ENCODE measurements at regions not wholly inside any gene's neighbourhood (a gene's known extent, or its start where the extent isn't known, plus 50 kb on each side); places are given as distances from the start of the nearest gene placed in this dataset.
"Not testable (repeated sequence)": the region's sequence is repeated elsewhere in the genome, so short reads cannot be mapped to it uniquely, and the experiment has no call there.

- TF ChIP-seq, protein P1, sequence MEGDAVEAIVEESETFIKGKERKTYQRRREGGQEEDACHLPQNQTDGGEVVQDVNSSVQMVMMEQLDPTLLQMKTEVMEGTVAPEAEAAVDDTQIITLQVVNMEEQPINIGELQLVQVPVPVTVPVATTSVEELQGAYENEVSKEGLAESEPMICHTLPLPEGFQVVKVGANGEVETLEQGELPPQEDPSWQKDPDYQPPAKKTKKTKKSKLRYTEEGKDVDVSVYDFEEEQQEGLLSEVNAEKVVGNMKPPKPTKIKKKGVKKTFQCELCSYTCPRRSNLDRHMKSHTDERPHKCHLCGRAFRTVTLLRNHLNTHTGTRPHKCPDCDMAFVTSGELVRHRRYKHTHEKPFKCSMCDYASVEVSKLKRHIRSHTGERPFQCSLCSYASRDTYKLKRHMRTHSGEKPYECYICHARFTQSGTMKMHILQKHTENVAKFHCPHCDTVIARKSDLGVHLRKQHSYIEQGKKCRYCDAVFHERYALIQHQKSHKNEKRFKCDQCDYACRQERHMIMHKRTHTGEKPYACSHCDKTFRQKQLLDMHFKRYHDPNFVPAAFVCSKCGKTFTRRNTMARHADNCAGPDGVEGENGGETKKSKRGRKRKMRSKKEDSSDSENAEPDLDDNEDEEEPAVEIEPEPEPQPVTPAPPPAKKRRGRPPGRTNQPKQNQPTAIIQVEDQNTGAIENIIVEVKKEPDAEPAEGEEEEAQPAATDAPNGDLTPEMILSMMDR (conservative IDR thresholded peaks at IDR 0.05) = no peak
- no peak overlapping the region for H3K27ac ChIP-seq
Observed at GRCh38 chr7:106348231-106348630, 63.4 kb upstream of the NAMPT start.

GRCh38 chr7:106347229-106347833 lies 62.5 kb upstream of the NAMPT start:
- no peak overlapping the region for H3K27ac ChIP-seq
- TF ChIP-seq, protein P1 (conservative IDR thresholded peaks at IDR 0.05) = no peak

DNA sequence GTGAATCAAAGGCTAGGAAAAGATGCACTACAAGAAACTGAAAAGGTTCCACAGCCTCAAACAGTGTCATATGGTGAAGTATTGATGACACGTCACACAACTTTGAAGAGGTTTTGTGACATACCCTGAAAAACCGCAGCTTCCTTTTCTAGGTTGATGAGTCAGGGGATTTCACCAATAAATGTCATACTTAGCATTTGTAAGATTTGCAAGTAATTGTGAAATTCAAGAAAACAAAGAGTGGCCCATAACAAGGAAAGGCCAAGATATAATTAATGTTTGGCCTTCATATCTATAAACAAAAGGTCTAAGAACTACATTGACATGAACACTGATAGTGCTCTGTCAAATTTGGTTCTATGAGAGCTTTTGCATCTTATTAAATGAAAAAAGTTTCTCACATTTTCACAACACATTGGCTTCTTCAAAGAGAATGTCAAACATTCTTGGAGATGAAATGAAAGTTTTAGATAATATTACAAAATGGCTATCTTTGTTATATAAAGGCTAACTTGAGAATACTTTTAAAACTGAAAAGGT lies 62.0 kb upstream of the NAMPT start:
- TF ChIP-seq, protein P1 (conservative IDR thresholded peaks at IDR 0.05) = no peak
- no peak overlapping the region for H3K27ac ChIP-seq

DNA sequence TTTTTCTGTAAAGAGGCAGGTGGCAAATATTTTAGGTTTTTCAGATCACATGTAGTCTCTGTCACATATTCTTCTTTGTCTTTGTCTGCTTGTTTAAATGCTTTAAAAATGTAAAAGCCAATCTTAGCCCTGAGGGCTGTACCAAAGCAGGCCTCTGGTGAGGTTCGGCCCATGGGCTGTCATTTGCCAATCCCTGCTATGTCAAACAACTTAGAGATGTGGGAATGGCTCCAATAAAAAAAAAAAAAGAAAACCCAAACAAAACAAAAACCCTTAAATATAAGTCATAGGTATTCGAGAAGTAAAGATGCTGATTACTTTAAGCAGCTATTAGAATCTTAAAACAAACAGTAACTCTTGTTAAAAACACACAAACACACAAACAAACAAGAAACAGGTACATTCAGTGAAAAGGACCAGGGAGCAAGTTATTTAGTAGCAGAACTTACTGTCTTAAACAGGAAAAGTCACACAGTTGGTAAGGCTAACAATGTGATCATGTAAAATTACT lies 61.4 kb upstream of the NAMPT start:
- TF ChIP-seq, protein P1 (conservative IDR thresholded peaks at IDR 0.05) = no peak
- no peak overlapping the region for H3K27ac ChIP-seq

DNA sequence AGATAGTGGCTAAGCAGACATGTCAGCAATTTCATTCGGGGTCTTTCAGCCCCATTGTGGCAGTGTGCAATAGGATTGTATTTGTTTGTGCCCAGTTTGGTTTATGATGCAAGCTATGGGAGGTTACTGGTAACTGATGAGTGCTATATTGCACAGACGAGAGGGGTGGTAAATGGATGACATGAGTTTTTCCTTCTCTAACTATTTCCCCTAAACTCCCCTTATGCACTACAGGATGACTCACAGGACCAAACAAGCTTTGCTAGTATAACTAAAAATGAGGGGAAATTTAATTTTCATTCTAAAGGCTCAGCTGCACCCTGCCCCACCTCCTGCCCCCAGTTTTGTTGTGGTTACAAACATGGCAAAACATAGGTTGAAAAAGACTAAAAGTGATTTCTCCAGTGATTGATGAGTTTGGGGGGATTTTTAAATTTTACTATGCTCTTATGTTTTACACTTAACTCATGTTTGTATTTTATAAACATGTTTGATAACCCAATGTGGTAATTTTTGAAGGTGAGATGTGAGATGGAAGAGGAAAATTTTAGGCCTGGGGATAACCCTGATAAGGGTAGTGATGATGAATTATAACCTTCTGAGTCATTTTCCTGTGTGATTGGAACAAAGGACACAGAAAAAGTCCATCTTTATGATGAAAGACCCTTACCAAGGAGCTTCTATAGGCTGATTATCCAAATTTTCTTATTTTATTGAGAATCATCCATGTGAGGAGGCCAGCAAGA lies 60.8 kb upstream of the NAMPT start:
- TF ChIP-seq, protein P1 (conservative IDR thresholded peaks at IDR 0.05) = no peak
- no peak overlapping the region for H3K27ac ChIP-seq

GRCh38 chr7:106344861-106345260 lies 60.1 kb upstream of the NAMPT start:
- TF ChIP-seq, protein P1 (conservative IDR thresholded peaks at IDR 0.05) = no peak
- no peak overlapping the region for H3K27ac ChIP-seq

DNA sequence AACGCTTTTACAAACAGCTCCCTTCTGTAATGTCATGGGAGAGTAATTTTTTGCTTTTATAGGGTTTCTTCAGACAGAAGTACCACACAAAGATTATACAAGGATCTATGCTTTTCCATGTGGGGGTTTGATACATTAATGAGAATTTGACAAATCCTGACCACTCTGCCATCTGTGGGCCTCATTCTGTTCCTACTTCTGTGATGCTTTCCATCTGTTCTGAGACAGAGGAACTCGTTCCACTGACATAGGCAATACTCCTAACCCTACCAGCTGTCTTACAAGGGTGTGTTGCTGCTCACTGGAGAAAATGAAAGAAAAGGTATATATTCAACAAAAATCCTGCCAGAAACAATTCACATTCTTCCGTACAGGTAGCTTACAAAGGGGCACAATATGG lies 59.4 kb upstream of the NAMPT start:
- no peak overlapping the region for H3K27ac ChIP-seq
- TF ChIP-seq, protein P1 (conservative IDR thresholded peaks at IDR 0.05) = no peak

- not testable (repeated sequence) for H3K27ac ChIP-seq
Observed at GRCh38 chr7:106342049-106342448, 57.3 kb upstream of the NAMPT start.

GRCh38 chr7:106340247-106340596 lies 55.4 kb upstream of the NAMPT start:
- not testable (repeated sequence) for H3K27ac ChIP-seq
